ENCODE measurements at regions not wholly inside any gene's neighbourhood (a gene's known extent, or its start where the extent isn't known, plus 50 kb on each side); places are given as distances from the start of the nearest gene placed in this dataset.

DNA sequence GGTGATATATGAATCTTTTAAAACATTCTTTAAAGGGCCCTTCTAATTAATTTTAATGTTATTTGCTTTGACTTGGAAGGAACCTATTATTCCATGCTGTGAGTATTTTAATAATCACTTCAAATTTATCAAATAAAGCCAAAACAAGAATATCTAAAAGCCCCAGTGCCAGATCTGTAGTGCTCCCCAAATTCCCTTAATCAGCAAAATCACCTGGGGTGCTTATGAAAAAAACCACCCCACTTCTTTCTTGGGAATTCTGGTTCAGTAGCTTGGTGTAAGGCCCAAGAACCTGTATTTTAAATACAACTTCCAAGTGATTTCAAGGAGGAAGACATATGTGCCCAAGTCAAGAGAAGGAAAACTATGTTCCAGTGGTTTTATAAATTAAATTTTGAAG lies 202.4 kb upstream of the OSR1 start:
- TF ChIP-seq CTCF (IDR thresholded peaks at IDR 0.05) (no peak), POLR2A (IDR thresholded peaks at IDR 0.05) (no peak)

Measured in right lobe of liver (tissue), 4 donors.